Fibroblast of lung (primary cell): ENCODE measurements at regions not wholly inside any gene's neighbourhood (a gene's known extent, or its start where the extent isn't known, plus 50 kb on each side); places are given as distances from the start of the nearest gene placed in this dataset.

Experiments used
- EZH2 ChIP-seq: IDR thresholded peaks from 2 replicates; pipeline ENCODE4 v1.5.1; 2012; ENCODE audit warnings: low read length, control low read depth, mild to moderate bottlenecking; ENCODE audit errors: missing control alignments
- TF ChIP-seq, protein P1 (sequence below), 2 donors: IDR thresholded peaks in 1 of 2; conservative IDR thresholded peaks in 1 of 2; 1 replicate in 1 of 2; 2 replicates in 1 of 2; pipeline ENCODE4 v1.5.1; 2011 to 2012; ENCODE audit warnings: low read length in 2 of 2, control low read depth in 1 of 2, inconsistent platforms in 1 of 2, low read depth in 1 of 2, mild to moderate bottlenecking in 1 of 2

DNA sequence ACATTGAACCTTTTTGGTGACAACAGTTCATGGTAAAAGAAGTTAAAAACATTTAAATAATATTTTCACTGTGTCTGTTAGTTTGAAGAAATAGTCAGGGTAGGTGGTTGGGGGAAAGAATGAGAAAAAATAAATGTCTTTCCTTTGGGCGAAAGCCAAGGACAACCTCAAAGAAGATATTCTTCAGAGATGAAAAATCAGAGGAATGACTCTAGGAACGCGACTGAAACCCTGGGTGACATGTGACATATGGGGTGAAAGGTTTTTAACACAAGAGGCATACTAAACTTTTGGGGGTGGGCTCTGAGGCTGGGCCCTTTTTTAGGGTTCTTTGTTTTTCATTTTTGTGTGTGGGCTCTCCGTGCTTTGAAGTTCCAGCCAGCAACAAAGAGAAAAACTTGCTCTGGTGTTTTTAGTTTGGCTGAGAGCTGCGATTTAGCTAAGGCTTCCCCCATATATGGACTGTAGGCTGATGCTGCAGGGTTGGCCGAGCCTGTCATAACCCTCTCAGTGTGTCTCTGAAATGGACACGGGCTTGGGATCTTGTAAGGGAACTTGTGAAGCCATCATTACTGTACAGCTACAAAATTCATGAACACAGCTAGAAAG lies 610.1 kb upstream of the ARID1B start:
- TF ChIP-seq, protein P1, sequence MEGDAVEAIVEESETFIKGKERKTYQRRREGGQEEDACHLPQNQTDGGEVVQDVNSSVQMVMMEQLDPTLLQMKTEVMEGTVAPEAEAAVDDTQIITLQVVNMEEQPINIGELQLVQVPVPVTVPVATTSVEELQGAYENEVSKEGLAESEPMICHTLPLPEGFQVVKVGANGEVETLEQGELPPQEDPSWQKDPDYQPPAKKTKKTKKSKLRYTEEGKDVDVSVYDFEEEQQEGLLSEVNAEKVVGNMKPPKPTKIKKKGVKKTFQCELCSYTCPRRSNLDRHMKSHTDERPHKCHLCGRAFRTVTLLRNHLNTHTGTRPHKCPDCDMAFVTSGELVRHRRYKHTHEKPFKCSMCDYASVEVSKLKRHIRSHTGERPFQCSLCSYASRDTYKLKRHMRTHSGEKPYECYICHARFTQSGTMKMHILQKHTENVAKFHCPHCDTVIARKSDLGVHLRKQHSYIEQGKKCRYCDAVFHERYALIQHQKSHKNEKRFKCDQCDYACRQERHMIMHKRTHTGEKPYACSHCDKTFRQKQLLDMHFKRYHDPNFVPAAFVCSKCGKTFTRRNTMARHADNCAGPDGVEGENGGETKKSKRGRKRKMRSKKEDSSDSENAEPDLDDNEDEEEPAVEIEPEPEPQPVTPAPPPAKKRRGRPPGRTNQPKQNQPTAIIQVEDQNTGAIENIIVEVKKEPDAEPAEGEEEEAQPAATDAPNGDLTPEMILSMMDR (conservative IDR thresholded peaks at IDR 0.05 in 1 of 2, IDR thresholded peaks at IDR 0.05 in 1 of 2; ENCODE audit: low read depth in 1 of 2, low read length in 2 of 2): no peak
- no peak for TF ChIP-seq EZH2
